HG02763 (cell line): ENCODE measurements at regions not wholly inside any gene's neighbourhood (a gene's known extent, or its start where the extent isn't known, plus 50 kb on each side); places are given as distances from the start of the nearest gene placed in this dataset.
"Not testable (repeated sequence)": the region's sequence is repeated elsewhere in the genome, so short reads cannot be mapped to it uniquely, and the experiment has no call there.

Source experiments
- ATAC-seq: cut with Tn5 transposase; IDR thresholded peaks from one replicate; pipeline ENCODE4 v1.9.1; 2021; ENCODE audit warnings: mild to moderate bottlenecking, moderate library complexity; ENCODE audit not compliant: unreplicated experiment

DNA sequence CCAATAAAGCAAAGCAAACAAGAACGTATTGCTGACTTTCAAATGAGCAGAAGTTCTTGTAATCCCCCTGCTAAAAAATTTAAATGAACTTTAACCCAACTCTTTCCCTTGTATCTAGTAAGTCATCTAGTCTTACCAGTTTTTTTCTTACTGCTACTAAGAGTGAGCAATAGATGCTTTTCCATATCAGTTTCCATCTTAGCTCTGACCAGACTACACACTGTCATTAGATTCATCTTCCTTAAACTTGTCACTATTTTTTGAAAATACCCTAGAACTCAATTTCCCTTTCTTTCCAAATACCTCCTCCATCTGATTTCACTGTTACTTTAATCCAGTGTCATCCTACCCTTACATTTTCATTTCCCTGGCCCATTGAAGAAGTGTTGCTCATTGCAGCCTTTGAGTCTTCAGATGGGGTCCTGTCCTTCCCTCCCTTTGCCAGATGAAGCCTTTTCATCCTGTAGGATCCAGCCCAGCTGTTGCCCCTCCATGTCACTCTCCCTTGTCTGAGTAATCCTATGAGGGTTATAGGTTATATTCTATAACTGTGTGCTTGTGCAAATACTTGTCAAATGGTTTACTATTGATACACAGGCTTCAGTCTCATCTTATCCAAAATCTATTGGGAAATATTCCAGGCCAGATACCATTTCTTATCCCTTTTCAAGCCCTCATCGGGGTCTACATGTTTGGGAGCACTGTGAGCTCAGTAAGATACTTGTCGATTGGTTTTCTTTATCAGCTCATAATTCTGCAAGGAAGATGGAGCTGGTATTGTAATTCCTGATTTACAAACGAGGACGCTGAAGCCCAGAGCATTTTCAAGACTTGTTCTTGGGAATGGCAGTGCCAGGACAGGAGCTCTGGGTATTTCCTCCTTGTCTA lies 51.5 kb upstream of the ITGB1 start:
- no peak for ATAC-seq

DNA sequence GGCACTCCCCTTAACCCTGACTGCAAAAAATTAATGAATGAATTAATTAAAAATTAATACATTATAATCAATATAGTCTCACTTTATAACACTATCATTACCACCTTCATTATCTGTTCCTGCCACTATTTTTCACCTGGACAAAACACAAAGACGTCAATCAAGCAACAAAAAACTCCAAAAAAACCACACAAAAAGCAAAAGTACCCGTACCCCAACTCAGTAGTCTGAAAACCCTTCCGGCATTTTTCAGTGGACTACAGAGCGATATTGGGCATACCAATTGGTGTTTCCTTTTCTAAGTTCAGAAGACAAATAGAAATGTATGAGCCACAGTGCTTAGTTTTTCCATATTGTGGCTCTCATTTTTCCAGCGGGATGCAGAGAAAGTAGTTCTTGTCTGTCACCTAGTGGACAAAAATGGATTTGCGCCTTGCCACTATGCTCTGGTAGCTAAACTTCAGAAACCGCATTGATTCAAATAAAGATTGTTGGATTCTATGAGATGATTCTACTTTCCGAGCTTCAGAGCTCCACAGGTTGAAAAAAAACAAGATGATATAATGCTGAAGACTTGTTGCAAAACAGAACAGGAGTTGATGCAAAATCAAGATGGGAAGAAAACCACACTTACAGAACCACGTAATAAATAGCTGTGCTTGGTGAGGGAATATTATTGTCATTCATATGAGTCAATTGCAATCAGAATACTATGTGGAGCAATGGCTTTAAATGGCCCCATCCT lies 50.6 kb upstream of the ITGB1 start:
- ATAC-seq = peak; percentile 60

DNA sequence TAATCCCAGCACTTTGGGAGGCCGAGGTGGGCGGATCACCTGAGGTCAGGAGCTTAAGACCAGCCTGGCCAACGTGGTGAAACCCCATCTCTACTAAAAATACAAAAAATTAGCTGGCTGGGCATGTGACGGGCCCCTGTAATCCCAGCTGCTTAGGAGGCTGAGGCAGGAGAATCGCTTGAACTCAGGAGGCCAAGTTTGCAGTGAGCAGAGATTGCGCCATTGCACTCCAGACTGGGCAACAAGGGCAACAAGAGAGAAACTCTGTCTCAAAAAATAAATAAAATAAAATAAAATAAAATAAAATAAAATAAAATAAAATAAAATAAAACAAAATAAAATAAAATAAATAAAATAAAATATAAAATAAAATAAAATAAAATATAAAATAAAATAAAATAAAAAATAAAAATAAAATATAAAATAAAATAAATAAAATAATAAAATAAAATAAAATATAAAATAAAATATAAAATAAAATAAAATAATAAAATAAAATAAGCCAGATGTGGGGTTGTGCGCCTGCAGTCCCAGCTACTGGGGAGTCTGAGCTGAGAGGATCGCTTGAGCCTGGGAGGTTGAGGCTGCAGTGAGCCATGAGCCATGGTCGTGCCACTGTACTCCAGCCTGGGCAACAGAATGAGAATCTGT lies 49.8 kb upstream of the ITGB1 start:
- not testable (repeated sequence) for ATAC-seq
